Keratinocyte (primary cell): ENCODE measurements at regions not wholly inside any gene's neighbourhood (a gene's known extent, or its start where the extent isn't known, plus 50 kb on each side); places are given as distances from the start of the nearest gene placed in this dataset.

Experiments
- DNase-seq: peaks from one replicate; pipeline ENCODE4 v3.0.0-alpha.2; 2011; ENCODE audit warnings: low read depth, missing footprints, low spot score
- FAIRE-seq: peaks from 2 replicates; lab custom pipeline; 2011; peaks lifted over from hg19 to GRCh38; lab: Jason Lieb, UNC
- H2AFZ ChIP-seq: 2 replicates; pipeline ENCODE4 v1.6.0; 2012; ENCODE audit warnings: low read length, control low read depth, inconsistent platforms; ENCODE audit not compliant: control insufficient read depth
- H3K27ac ChIP-seq: 2 replicates; pipeline ENCODE4 v1.5.1; 2011; ENCODE audit warnings: low read length; ENCODE audit not compliant: control insufficient read depth, insufficient read depth
- H3K27me3 ChIP-seq: 3 replicates; pipeline ENCODE4 v1.6.0; 2011; ENCODE audit warnings: low read length; ENCODE audit not compliant: control insufficient read depth, insufficient read depth; ENCODE audit errors: extremely low read depth
- H3K36me3 ChIP-seq, 2 experiments: 2 replicates in 1 of 2; 3 replicates in 1 of 2; pipeline ENCODE4 v1.5.1; 2011; ENCODE audit warnings: low read length in 2 of 2, mild to moderate bottlenecking in 1 of 2; ENCODE audit not compliant: control insufficient read depth in 2 of 2, insufficient read depth in 2 of 2; ENCODE audit errors: extremely low read depth in 1 of 2
- H3K4me1 ChIP-seq: 3 replicates; pipeline ENCODE4 v1.5.1; 2011; ENCODE audit warnings: low read length; ENCODE audit not compliant: control insufficient read depth, insufficient read depth; ENCODE audit errors: extremely low read depth
- H3K4me2 ChIP-seq: 3 replicates; pipeline ENCODE4 v1.6.0; 2011; ENCODE audit warnings: low read depth, low read length; ENCODE audit not compliant: control insufficient read depth, insufficient read depth; ENCODE audit errors: extremely low read depth
- H3K4me3 ChIP-seq, 3 experiments: fragments of 200-600 bp in 1 of 3; sonication (generic) in 1 of 3; 2 replicates in 2 of 3; 3 replicates in 1 of 3; pipeline ENCODE4 v1.5.1; 2011 to 2016; ENCODE audit warnings: low read length in 3 of 3, mild to moderate bottlenecking in 3 of 3, control low read depth in 2 of 3, inconsistent platforms in 1 of 3, low read depth in 1 of 3, mixed read lengths in 1 of 3, mixed run types in 1 of 3, moderate library complexity in 1 of 3; ENCODE audit not compliant: control insufficient read depth in 2 of 3, insufficient read depth in 2 of 3; ENCODE audit errors: extremely low read depth in 1 of 3
- H3K79me2 ChIP-seq: 2 replicates; pipeline ENCODE4 v1.6.0; 2012; ENCODE audit warnings: low read length; ENCODE audit not compliant: control insufficient read depth, insufficient read depth
- H3K9ac ChIP-seq: 3 replicates; pipeline ENCODE4 v1.6.0; 2011; ENCODE audit warnings: low read length; ENCODE audit not compliant: control insufficient read depth, insufficient read depth; ENCODE audit errors: extremely low read depth
- H3K9me1 ChIP-seq: 3 replicates; pipeline ENCODE4 v1.6.0; 2011; ENCODE audit warnings: low read length; ENCODE audit not compliant: control insufficient read depth, insufficient read depth; ENCODE audit errors: extremely low read depth
- H3K9me3 ChIP-seq: 2 replicates; pipeline ENCODE4 v1.5.1; 2012; ENCODE audit warnings: low read depth, low read length; ENCODE audit not compliant: control insufficient read depth
- H4K20me1 ChIP-seq: 3 replicates; pipeline ENCODE4 v1.6.0; 2011; ENCODE audit warnings: low read length; ENCODE audit not compliant: control insufficient read depth, insufficient read depth; ENCODE audit errors: extremely low read depth
- CTCF ChIP-seq, 3 experiments: IDR thresholded peaks in 1 of 3; conservative IDR thresholded peaks in 1 of 3; optimal IDR thresholded peaks in 1 of 3; 2 replicates in 2 of 3; 3 replicates in 1 of 3; pipeline versions ENCODE3 to v1.5.1; 2011; ENCODE audit warnings: low read length in 3 of 3, mild to moderate bottlenecking in 3 of 3, moderate library complexity in 2 of 3, control low read depth in 1 of 3, inconsistent platforms in 1 of 3; ENCODE audit not compliant: insufficient read depth in 2 of 3; ENCODE audit errors: extremely low read depth in 1 of 3
- EZH2 ChIP-seq: IDR thresholded peaks from one replicate; pipeline ENCODE4 v1.6.1; 2012; ENCODE audit warnings: inconsistent platforms, mild to moderate bottlenecking, low read length, moderate library complexity
- dilution Hi-C: fragments of 300-500 bp; cut with MboI; formaldehyde crosslinking; loops from one replicate; pipeline ENCODE4 v1.7.0; 2020; ENCODE audit warnings: low sequenced_read_pairs; ENCODE audit not compliant: extremely low pct_ligation_motif_present

GRCh38 chr2:153098073-153098472 is 379.7 kb downstream of the ARL6IP6 start:
- Histone ChIP-seq H4K20me1 (no peaks in the 10 kb centered on the region), H3K4me3 (no peak overlapping the region), H3K27ac (no peak overlapping the region), H3K4me2 (no peak overlapping the region), H2AFZ (no peak overlapping the region), H3K9me3 (no peaks in the 10 kb centered on the region), H3K9ac (no peak overlapping the region), H3K79me2 (no peaks in the 10 kb centered on the region), H3K9me1 (no peaks in the 10 kb centered on the region), H3K4me1 (no peaks in the 10 kb centered on the region), H3K27me3 (no peaks in the 10 kb centered on the region), H3K36me3 (no peaks in the 10 kb centered on the region)
- DNase-seq = no peak
- FAIRE-seq = no peak
- TF ChIP-seq EZH2 (no peak), CTCF (optimal IDR thresholded peaks at IDR 0.05 in 1 of 3, IDR thresholded peaks at IDR 0.05 in 1 of 3, conservative IDR thresholded peaks at IDR 0.05 in 1 of 3; ENCODE audit: extremely low read depth in 1 of 3, insufficient read depth in 2 of 3, low read length in 3 of 3) (no peak)
- dilution Hi-C loops = no loop called here

- Histone ChIP-seq H3K27ac (no peak overlapping the region), H3K27me3 (no peaks in the 10 kb centered on the region), H3K9ac (no peak overlapping the region), H3K36me3 (no peaks in the 10 kb centered on the region), H3K9me1 (no peaks in the 10 kb centered on the region), H3K4me3 (no peak overlapping the region), H3K79me2 (no peaks in the 10 kb centered on the region), H3K4me1 (no peaks in the 10 kb centered on the region), H3K4me2 (no peak overlapping the region), H3K9me3 (no peaks in the 10 kb centered on the region), H2AFZ (no peak overlapping the region), H4K20me1 (no peaks in the 10 kb centered on the region)
- dilution Hi-C loops = no loop called here
- no peak for FAIRE-seq
- no peak for DNase-seq
- TF ChIP-seq EZH2 (no peak), CTCF (optimal IDR thresholded peaks at IDR 0.05 in 1 of 3, IDR thresholded peaks at IDR 0.05 in 1 of 3, conservative IDR thresholded peaks at IDR 0.05 in 1 of 3; ENCODE audit: extremely low read depth in 1 of 3, insufficient read depth in 2 of 3, low read length in 3 of 3) (no peak)
Observed at GRCh38 chr2:153096272-153096671, 377.9 kb downstream of the ARL6IP6 start.
